HEK293 (cell line): ENCODE measurements at regions not wholly inside any gene's neighbourhood (a gene's known extent, or its start where the extent isn't known, plus 50 kb on each side); places are given as distances from the start of the nearest gene placed in this dataset.

ENCODE experiments used
- CTCF ChIA-PET: fragments of 350-600 bp; formaldehyde crosslinking; extraction: SDS; loops from one replicate; lab custom pipeline; 2021; ENCODE audit warnings: antibody characterized with exemption; lab: Yijun Ruan, JAX
- POLR2A ChIA-PET: fragments of 300-600 bp; formaldehyde crosslinking; extraction: SDS; loops from one replicate; lab custom pipeline; 2020; ENCODE audit warnings: antibody characterized with exemption, inconsistent platforms; lab: Yijun Ruan, JAX
- H3K27ac ChIP-seq: fragments of 200-500 bp; sonication (Bioruptor generic); 2 replicates; pipeline ENCODE4 v1.5.1; 2014; ENCODE audit warnings: low read depth, low read length, control low read depth, inconsistent platforms; ENCODE audit errors: extremely low read depth
- H3K36me3 ChIP-seq, 2 experiments: fragments of 200-500 bp in 1 of 2; sonication (Bioruptor generic) in 1 of 2; 1 replicate in 1 of 2; 2 replicates in 1 of 2; pipeline ENCODE4 v1.5.1; 2014 to 2017; ENCODE audit warnings: inconsistent platforms in 2 of 2, low read length in 2 of 2; ENCODE audit not compliant: control insufficient read depth in 2 of 2, insufficient read depth in 1 of 2
- H3K4me1 ChIP-seq: fragments of 200-500 bp; sonication (Bioruptor generic); 2 replicates; pipeline ENCODE4 v1.5.1; 2014; ENCODE audit warnings: mild to moderate bottlenecking, low read length, inconsistent platforms; ENCODE audit not compliant: control insufficient read depth, insufficient read depth
- H3K4me3 ChIP-seq: 2 replicates; pipeline ENCODE4 v1.5.1; 2011; ENCODE audit warnings: low read depth, mild to moderate bottlenecking, control low read depth, low read length, moderate library complexity
- H3K9me3 ChIP-seq: fragments of 200-500 bp; sonication (Bioruptor generic); 2 replicates; pipeline ENCODE4 v1.5.1; 2014; ENCODE audit warnings: low read depth, low read length, inconsistent platforms; ENCODE audit not compliant: control insufficient read depth, insufficient read depth
- FEZF1 ChIP-seq: fragments of 450-650 bp; formaldehyde crosslinking; IDR thresholded peaks from 2 replicates; pipeline ENCODE4 v1.5.1; 2016; ENCODE audit warnings: missing biosample characterization, missing genetic modification characterization
- KLF9 ChIP-seq: fragments of 450-650 bp; formaldehyde crosslinking; IDR thresholded peaks from 2 replicates; pipeline ENCODE4 v1.5.1; 2016; ENCODE audit warnings: missing biosample characterization, missing genetic modification characterization, low read depth
- SCRT1 ChIP-seq: fragments of 450-650 bp; formaldehyde crosslinking; IDR thresholded peaks from 2 replicates; pipeline ENCODE4 v1.5.1; 2016; ENCODE audit warnings: missing biosample characterization, missing genetic modification characterization, borderline replicate concordance
- SCRT2 ChIP-seq: fragments of 450-650 bp; formaldehyde crosslinking; IDR thresholded peaks from 2 replicates; pipeline ENCODE4 v1.5.1; 2016; ENCODE audit warnings: missing biosample characterization, missing genetic modification characterization
- SETDB1 ChIP-seq: IDR thresholded peaks from one replicate; pipeline ENCODE4 v1.6.1; 2017; ENCODE audit warnings: mild to moderate bottlenecking, low read length, moderate library complexity, mixed read lengths; ENCODE audit not compliant: insufficient read length
- TRIM28 ChIP-seq: IDR thresholded peaks from 2 replicates; pipeline ENCODE4 v1.6.1; 2011; ENCODE audit warnings: low read length, control low read depth, borderline replicate concordance
- TSHZ1 ChIP-seq: fragments of 450-650 bp; formaldehyde crosslinking; IDR thresholded peaks from 2 replicates; pipeline ENCODE4 v1.5.1; 2016; ENCODE audit warnings: missing biosample characterization, missing genetic modification characterization, borderline replicate concordance
- ZBTB11 ChIP-seq: fragments of 450-650 bp; formaldehyde crosslinking; conservative IDR thresholded peaks from 2 replicates; pipeline ENCODE4 v1.5.1; 2016; ENCODE audit warnings: low read depth, missing biosample characterization, missing genetic modification characterization
- ZFHX2 ChIP-seq: fragments of 450-650 bp; formaldehyde crosslinking; conservative IDR thresholded peaks from 2 replicates; pipeline ENCODE4 v1.5.1; 2016; ENCODE audit warnings: missing biosample characterization, missing genetic modification characterization
- ZFP41 ChIP-seq: fragments of 450-650 bp; formaldehyde crosslinking; IDR thresholded peaks from 2 replicates; pipeline ENCODE4 v1.5.1; 2016; ENCODE audit warnings: missing biosample characterization, missing genetic modification characterization, borderline replicate concordance
- ZNF112 ChIP-seq: fragments of 450-650 bp; formaldehyde crosslinking; IDR thresholded peaks from 2 replicates; pipeline ENCODE4 v1.5.0; 2017; ENCODE audit warnings: missing biosample characterization, missing genetic modification characterization
- ZNF37A ChIP-seq: fragments of 450-650 bp; IDR thresholded peaks from 2 replicates; pipeline ENCODE4 v1.5.1; 2018; ENCODE audit warnings: missing biosample characterization, missing genetic modification characterization
- ZNF560 ChIP-seq: fragments of 450-650 bp; formaldehyde crosslinking; IDR thresholded peaks from 2 replicates; pipeline ENCODE4 v1.5.1; 2017; ENCODE audit warnings: missing biosample characterization, missing genetic modification characterization, borderline replicate concordance
- ZNF585B ChIP-seq: fragments of 450-650 bp; formaldehyde crosslinking; IDR thresholded peaks from 2 replicates; pipeline ENCODE4 v1.5.1; 2016; ENCODE audit warnings: missing biosample characterization, missing genetic modification characterization
- ZNF658 ChIP-seq: fragments of 450-650 bp; formaldehyde crosslinking; IDR thresholded peaks from 2 replicates; pipeline ENCODE4; 2016; ENCODE audit warnings: missing biosample characterization, missing genetic modification characterization

GRCh38 chr11:15590132-15590531 lies 475.4 kb downstream of the INSC start:
- H3K4me1 ChIP-seq = no peaks in the 10 kb centered on the region
- ChIA-PET POLR2A (no interaction called here), CTCF (no interaction called here)
- H3K27ac ChIP-seq = no peak overlapping the region
- no peak for TF ChIP-seq ZFP41 (tag by site-specific recombination)
- peak; percentile 62 for TF ChIP-seq SCRT1 (tag by site-specific recombination)
- peak; percentile 73 for TF ChIP-seq SCRT2 (tag by site-specific recombination)
- H3K4me3 ChIP-seq = no peak overlapping the region
- H3K9me3 ChIP-seq = no peaks in the 10 kb centered on the region
- H3K36me3 ChIP-seq = no peaks in the 10 kb centered on the region

- Histone ChIP-seq H3K4me3 (no peak overlapping the region), H3K36me3 (no peaks in the 10 kb centered on the region), H3K27ac (no peak overlapping the region), H3K9me3 (no peaks in the 10 kb centered on the region), H3K4me1 (no peaks in the 10 kb centered on the region)
- ChIA-PET POLR2A (no interaction called here), CTCF (interaction anchor here (0.6 kb wide), 1 partner anchor 1650 kb away, joined by 4 read pairs; no protein-coding TSS in a partner anchor)
- TF ChIP-seq ZBTB11 (no peak), ZNF658 (tag by site-specific recombination) (no peak), ZFHX2 (tag by site-specific recombination) (peak; percentile 18; the same call in 1 of the 2 replicates)
These were observed 476.4 kb downstream of the INSC start for GRCh38 chr11:15591112-15591537.

- CTCF ChIA-PET = no interaction called here
- Histone ChIP-seq H3K9me3 (no peaks in the 10 kb centered on the region), H3K27ac (no peak overlapping the region), H3K4me3 (no peak overlapping the region), H3K4me1 (no peaks in the 10 kb centered on the region), H3K36me3 (no peaks in the 10 kb centered on the region)
- TF ChIP-seq TSHZ1 (no peak), ZNF37A (tag by site-specific recombination) (no peak), KLF9 (tag by site-specific recombination) (no peak), TRIM28 (peak; percentile 21; the same call in 1 of the 2 replicates), ZNF112 (tag by site-specific recombination) (no peak), SETDB1 (peak; percentile 22), FEZF1 (tag by site-specific recombination) (no peak), ZNF585B (tag by site-specific recombination) (no peak), ZNF560 (tag by site-specific recombination) (no peak)
- POLR2A ChIA-PET = no interaction called here
These were observed 479.9 kb downstream of the INSC start for GRCh38 chr11:15594607-15595006.
